Neural progenitor cell (in vitro differentiated cells): ENCODE measurements at regions not wholly inside any gene's neighbourhood (a gene's known extent, or its start where the extent isn't known, plus 50 kb on each side); places are given as distances from the start of the nearest gene placed in this dataset.

Source experiments
- DNase-seq: peaks from one replicate; pipeline ENCODE4 v3.0.0-alpha.2; 2016; ENCODE audit warnings: low spot score
- H2AFZ ChIP-seq: fragments of 200-600 bp; sonication (generic); replicated peaks from 2 replicates; pipeline ENCODE4 v1.6.1; 2016; ENCODE audit warnings: antibody characterized with exemption
- H3F3A ChIP-seq: fragments of 200-600 bp; sonication (generic); 2 replicates; pipeline ENCODE4 v1.6.1; 2016; ENCODE audit warnings: antibody characterized with exemption, low read depth
- H3K27ac ChIP-seq: fragments of 200-600 bp; sonication (generic); 2 replicates; pipeline ENCODE4 v1.5.1; 2016; ENCODE audit warnings: mild to moderate bottlenecking
- H3K27me3 ChIP-seq: fragments of 200-600 bp; sonication (generic); 2 replicates; pipeline ENCODE4 v1.6.1; 2016; ENCODE audit warnings: mild to moderate bottlenecking, moderate library complexity
- H3K36me3 ChIP-seq: fragments of 200-600 bp; sonication (generic); 2 replicates; pipeline ENCODE4 v1.5.1; 2016
- H3K4me1 ChIP-seq: fragments of 200-600 bp; sonication (generic); 2 replicates; pipeline ENCODE4 v1.6.1; 2016; ENCODE audit warnings: mixed run types
- H3K4me2 ChIP-seq: fragments of 200-600 bp; sonication (generic); 2 replicates; pipeline ENCODE4 v1.6.1; 2016
- H3K4me3 ChIP-seq: fragments of 200-600 bp; sonication (generic); 2 replicates; pipeline ENCODE4 v1.5.1; 2016
- H3K79me2 ChIP-seq: fragments of 200-600 bp; sonication (generic); 2 replicates; pipeline ENCODE4 v1.6.1; 2016; ENCODE audit warnings: low read depth
- H3K9ac ChIP-seq: fragments of 200-600 bp; sonication (generic); 2 replicates; pipeline ENCODE4 v1.6.1; 2016
- H3K9me3 ChIP-seq: fragments of 200-600 bp; sonication (generic); 2 replicates; pipeline ENCODE4 v1.5.1; 2016; ENCODE audit warnings: low read depth
- H4K20me1 ChIP-seq: fragments of 200-600 bp; sonication (generic); 2 replicates; pipeline ENCODE4 v1.6.1; 2016; ENCODE audit warnings: low read depth
- H3K27ac Mint-ChIP-seq: 3 replicates; pipeline ENCODE4 v1.8.0; 2021; ENCODE audit warnings: mixed read lengths
- H3K27me3 Mint-ChIP-seq: 2 replicates; pipeline ENCODE4 v1.8.0; 2022; ENCODE audit warnings: low read depth, mild to moderate bottlenecking, inconsistent platforms, moderate library complexity, mixed read lengths; ENCODE audit not compliant: insufficient read depth
- H3K36me3 Mint-ChIP-seq: 3 replicates; pipeline ENCODE4 v1.8.0; 2021; ENCODE audit warnings: mixed read lengths
- H3K4me1 Mint-ChIP-seq: 3 replicates; pipeline ENCODE4 v1.8.0; 2021; ENCODE audit warnings: mixed read lengths
- H3K4me3 Mint-ChIP-seq: 3 replicates; pipeline ENCODE4 v1.8.0; 2021; ENCODE audit warnings: mild to moderate bottlenecking, moderate library complexity, mixed read lengths
- H3K9me3 Mint-ChIP-seq: 3 replicates; pipeline ENCODE4 v1.8.0; 2020; ENCODE audit warnings: mixed read lengths
- EZH2 ChIP-seq: fragments of 200-600 bp; sonication (generic); IDR thresholded peaks from 2 replicates; pipeline ENCODE4 v1.6.1; 2017; ENCODE audit warnings: antibody characterized with exemption, mild to moderate bottlenecking, moderate library complexity
- EZH2phosphoT487 ChIP-seq: fragments of 200-600 bp; sonication (generic); IDR thresholded peaks from 2 replicates; pipeline ENCODE4 v1.6.1; 2017; ENCODE audit warnings: antibody characterized with exemption
- TF ChIP-seq, protein P1 (sequence below): fragments of 200-600 bp; sonication (generic); IDR thresholded peaks from 2 replicates; pipeline ENCODE4 v1.5.1; 2017; ENCODE audit warnings: antibody characterized with exemption, mild to moderate bottlenecking

DNA sequence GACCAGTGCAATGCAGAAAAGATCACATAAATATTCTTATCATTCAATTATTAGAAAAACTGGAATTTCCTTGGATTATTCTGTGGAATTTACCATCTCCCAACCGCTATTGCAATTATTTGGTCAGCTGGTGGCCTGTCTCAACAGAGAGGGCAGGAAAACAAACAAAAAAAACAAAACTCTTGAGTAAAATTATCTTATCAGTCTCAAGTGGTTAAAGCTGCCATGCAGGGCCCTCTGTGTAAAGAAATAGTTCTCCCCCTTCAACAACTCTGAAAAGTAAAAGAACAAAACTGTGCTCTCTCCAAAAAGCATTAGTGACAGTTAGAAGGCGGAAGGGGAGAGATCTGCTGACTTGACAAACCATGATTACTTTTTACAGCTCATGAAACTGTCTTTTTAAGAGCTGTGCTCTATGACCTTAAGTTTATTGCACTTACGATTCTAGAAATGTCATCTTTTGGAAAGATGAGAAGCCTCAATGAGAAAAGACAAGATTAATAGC lies 152.3 kb downstream of the DLEU7 start:
- H3K36me3 ChIP-seq: no peaks in the 10 kb centered on the region
- Mint-ChIP-seq H3K4me1 (peaks cover 27% of the 10 kb centered on the region), H3K4me3 (no peak overlapping the region), H3K27ac (no peak overlapping the region), H3K36me3 (no peaks in the 10 kb centered on the region), H3K27me3 (peaks cover 2% of the 10 kb centered on the region), H3K9me3 (no peaks in the 10 kb centered on the region)
- no peak overlapping the region for H3K4me2 ChIP-seq
- H3F3A ChIP-seq: peaks cover 14% of the 10 kb centered on the region
- H3K79me2 ChIP-seq: no peaks in the 10 kb centered on the region
- H3K27me3 ChIP-seq: no peaks in the 10 kb centered on the region
- H4K20me1 ChIP-seq: no peaks in the 10 kb centered on the region
- H3K9me3 ChIP-seq: no peaks in the 10 kb centered on the region
- DNase-seq: no peak
- H2AFZ ChIP-seq: no peak overlapping the region
- TF ChIP-seq, protein P1, sequence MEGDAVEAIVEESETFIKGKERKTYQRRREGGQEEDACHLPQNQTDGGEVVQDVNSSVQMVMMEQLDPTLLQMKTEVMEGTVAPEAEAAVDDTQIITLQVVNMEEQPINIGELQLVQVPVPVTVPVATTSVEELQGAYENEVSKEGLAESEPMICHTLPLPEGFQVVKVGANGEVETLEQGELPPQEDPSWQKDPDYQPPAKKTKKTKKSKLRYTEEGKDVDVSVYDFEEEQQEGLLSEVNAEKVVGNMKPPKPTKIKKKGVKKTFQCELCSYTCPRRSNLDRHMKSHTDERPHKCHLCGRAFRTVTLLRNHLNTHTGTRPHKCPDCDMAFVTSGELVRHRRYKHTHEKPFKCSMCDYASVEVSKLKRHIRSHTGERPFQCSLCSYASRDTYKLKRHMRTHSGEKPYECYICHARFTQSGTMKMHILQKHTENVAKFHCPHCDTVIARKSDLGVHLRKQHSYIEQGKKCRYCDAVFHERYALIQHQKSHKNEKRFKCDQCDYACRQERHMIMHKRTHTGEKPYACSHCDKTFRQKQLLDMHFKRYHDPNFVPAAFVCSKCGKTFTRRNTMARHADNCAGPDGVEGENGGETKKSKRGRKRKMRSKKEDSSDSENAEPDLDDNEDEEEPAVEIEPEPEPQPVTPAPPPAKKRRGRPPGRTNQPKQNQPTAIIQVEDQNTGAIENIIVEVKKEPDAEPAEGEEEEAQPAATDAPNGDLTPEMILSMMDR: no peak
- TF ChIP-seq EZH2 (no peak), EZH2phosphoT487 (no peak)
- H3K27ac ChIP-seq: peak overlapping the region; percentile 54
- no peak overlapping the region for H3K4me3 ChIP-seq
- H3K9ac ChIP-seq: no peak overlapping the region
- H3K4me1 ChIP-seq: peaks cover 36% of the 10 kb centered on the region

GRCh38 chr13:50691681-50692263 lies 151.7 kb downstream of the DLEU7 start:
- Histone ChIP-seq H2AFZ (no peak overlapping the region), H3K4me2 (no peak overlapping the region), H3K79me2 (no peaks in the 10 kb centered on the region), H3K4me1 (peaks cover 40% of the 10 kb centered on the region), H3K27me3 (no peaks in the 10 kb centered on the region), H4K20me1 (no peaks in the 10 kb centered on the region), H3K9me3 (no peaks in the 10 kb centered on the region), H3F3A (peaks cover 14% of the 10 kb centered on the region), H3K27ac (peak overlapping the region; percentile 54), H3K9ac (no peak overlapping the region), H3K36me3 (no peaks in the 10 kb centered on the region), H3K4me3 (no peak overlapping the region)
- Mint-ChIP-seq H3K27me3 (peaks cover 2% of the 10 kb centered on the region), H3K9me3 (no peaks in the 10 kb centered on the region), H3K36me3 (no peaks in the 10 kb centered on the region), H3K4me1 (peaks cover 31% of the 10 kb centered on the region), H3K4me3 (no peak overlapping the region), H3K27ac (no peak overlapping the region)
- no peak for DNase-seq
- TF ChIP-seq, protein P1: no peak
- TF ChIP-seq EZH2phosphoT487 (no peak), EZH2 (no peak)

DNA sequence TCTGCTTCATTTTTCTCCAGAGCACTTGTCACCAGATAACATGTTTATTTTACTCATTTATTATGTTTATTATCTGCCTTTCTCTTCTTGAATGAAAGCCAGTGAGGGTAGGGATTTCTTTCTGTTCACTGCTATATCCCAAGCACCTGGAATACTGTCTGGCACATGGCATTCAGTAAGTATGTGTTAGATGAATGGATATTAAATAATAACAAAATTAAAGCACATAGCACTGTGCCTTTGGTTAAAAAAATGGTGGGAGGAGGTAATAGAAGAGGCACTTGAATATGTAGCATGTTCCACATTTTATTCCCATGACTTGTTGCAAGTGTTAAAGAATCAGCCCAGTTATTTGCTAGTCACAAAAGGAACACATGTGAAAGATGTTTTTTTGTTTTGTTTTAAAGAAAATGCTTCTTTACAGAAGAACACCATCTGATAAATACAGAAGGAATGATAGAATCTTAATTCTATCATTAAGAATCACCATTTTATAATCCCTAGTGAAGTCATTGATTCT lies 151.0 kb downstream of the DLEU7 start:
- H3K9me3 ChIP-seq: no peaks in the 10 kb centered on the region
- no peak overlapping the region for H3K27ac Mint-ChIP-seq
- TF ChIP-seq EZH2 (no peak), EZH2phosphoT487 (no peak)
- TF ChIP-seq, protein P1: no peak
- H3K9me3 Mint-ChIP-seq: no peaks in the 10 kb centered on the region
- peaks cover 38% of the 10 kb centered on the region for H3K4me1 Mint-ChIP-seq
- H3K27me3 ChIP-seq: no peaks in the 10 kb centered on the region
- no peaks in the 10 kb centered on the region for H3K36me3 ChIP-seq
- no peak overlapping the region for H3K9ac ChIP-seq
- H4K20me1 ChIP-seq: no peaks in the 10 kb centered on the region
- no peak overlapping the region for H3K4me3 Mint-ChIP-seq
- H3K79me2 ChIP-seq: no peaks in the 10 kb centered on the region
- no peak overlapping the region for H3K27ac ChIP-seq
- peaks cover 45% of the 10 kb centered on the region for H3K4me1 ChIP-seq
- H3K36me3 Mint-ChIP-seq: no peaks in the 10 kb centered on the region
- no peak overlapping the region for H3K4me2 ChIP-seq
- H3F3A ChIP-seq: peaks cover 14% of the 10 kb centered on the region
- no peak overlapping the region for H2AFZ ChIP-seq
- H3K4me3 ChIP-seq: no peak overlapping the region
- peaks cover 2% of the 10 kb centered on the region for H3K27me3 Mint-ChIP-seq
- no peak for DNase-seq
